ENCODE measurements at regions not wholly inside any gene's neighbourhood (a gene's known extent, or its start where the extent isn't known, plus 50 kb on each side); places are given as distances from the start of the nearest gene placed in this dataset.
"Not testable (repeated sequence)": the region's sequence is repeated elsewhere in the genome, so short reads cannot be mapped to it uniquely, and the experiment has no call there.

DNA sequence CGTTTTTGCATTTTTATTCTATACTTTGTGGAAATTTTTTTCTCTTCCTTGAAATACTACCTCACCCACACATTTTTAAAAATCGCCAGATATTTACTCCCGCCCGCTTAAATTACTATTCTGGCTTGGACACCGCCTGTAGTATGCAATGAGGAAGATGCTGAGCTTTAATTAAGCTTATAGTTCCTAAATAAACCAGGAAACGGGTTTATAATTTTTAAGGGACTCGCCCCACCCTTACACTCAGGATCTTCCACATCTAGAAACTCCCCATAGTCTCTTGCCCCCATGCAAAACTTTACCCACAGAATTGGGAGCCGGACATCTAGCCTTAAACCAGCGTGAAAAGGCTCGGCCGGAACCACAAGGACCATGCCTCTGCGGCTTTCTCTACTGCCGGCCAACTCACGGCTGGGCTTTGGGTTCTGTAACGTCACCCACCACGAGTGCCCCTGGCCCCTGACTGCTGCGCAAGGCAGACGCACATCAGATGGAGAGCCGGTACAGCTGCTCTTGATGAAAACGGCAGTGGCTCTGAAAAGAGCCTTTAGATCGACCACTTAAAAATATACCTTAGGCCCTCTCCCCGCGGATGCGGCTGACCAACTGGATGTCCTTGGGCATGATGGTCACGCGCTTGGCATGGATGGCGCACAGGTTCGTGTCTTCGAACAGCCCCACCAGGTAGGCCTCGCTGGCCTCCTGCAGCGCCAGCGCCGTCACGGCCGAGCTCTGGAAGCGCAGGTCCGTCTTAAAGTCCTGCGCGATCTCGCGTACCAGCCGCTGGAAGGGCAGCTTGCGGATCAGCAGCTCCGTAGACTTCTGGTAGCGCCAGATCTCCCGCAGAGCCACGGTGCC lies 66.3 kb downstream of the FAM72B start:
- TF ChIP-seq, protein P1, sequence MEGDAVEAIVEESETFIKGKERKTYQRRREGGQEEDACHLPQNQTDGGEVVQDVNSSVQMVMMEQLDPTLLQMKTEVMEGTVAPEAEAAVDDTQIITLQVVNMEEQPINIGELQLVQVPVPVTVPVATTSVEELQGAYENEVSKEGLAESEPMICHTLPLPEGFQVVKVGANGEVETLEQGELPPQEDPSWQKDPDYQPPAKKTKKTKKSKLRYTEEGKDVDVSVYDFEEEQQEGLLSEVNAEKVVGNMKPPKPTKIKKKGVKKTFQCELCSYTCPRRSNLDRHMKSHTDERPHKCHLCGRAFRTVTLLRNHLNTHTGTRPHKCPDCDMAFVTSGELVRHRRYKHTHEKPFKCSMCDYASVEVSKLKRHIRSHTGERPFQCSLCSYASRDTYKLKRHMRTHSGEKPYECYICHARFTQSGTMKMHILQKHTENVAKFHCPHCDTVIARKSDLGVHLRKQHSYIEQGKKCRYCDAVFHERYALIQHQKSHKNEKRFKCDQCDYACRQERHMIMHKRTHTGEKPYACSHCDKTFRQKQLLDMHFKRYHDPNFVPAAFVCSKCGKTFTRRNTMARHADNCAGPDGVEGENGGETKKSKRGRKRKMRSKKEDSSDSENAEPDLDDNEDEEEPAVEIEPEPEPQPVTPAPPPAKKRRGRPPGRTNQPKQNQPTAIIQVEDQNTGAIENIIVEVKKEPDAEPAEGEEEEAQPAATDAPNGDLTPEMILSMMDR (IDR thresholded peaks at IDR 0.05; ENCODE audit: poor library complexity, severe bottlenecking) = not testable (repeated sequence)
- not testable (repeated sequence) for TF ChIP-seq POLR2AphosphoS5 (IDR thresholded peaks at IDR 0.05); EZH2 (IDR thresholded peaks at IDR 0.05; ENCODE audit: borderline replicate concordance, insufficient read depth, low read length, poor library complexity, severe bottlenecking); TAF1 (IDR thresholded peaks at IDR 0.05; ENCODE audit: low read depth)
